GM23338 (cell line): ENCODE measurements at regions not wholly inside any gene's neighbourhood (a gene's known extent, or its start where the extent isn't known, plus 50 kb on each side); places are given as distances from the start of the nearest gene placed in this dataset.
"Not testable (repeated sequence)": the region's sequence is repeated elsewhere in the genome, so short reads cannot be mapped to it uniquely, and the experiment has no call there.

Experiments used
- CTCF ChIP-seq, 2 experiments: fragments of 200-600 bp in 1 of 2; sonication (generic) in 1 of 2; conservative IDR thresholded peaks; 2 replicates each; pipeline versions ENCODE4 v1.5.1 to v1.6.1; 2016 to 2017; ENCODE audit warnings: antibody characterized with exemption in 2 of 2, low read depth in 2 of 2, mild to moderate bottlenecking in 2 of 2, moderate library complexity in 1 of 2
- EZH2 ChIP-seq: fragments of 200-600 bp; sonication (generic); IDR thresholded peaks from one replicate; pipeline ENCODE4 v1.8.0; 2017; ENCODE audit warnings: antibody characterized with exemption, mild to moderate bottlenecking, low read depth; ENCODE audit not compliant: unreplicated experiment
- EZH2phosphoT487 ChIP-seq: fragments of 200-600 bp; sonication (generic); IDR thresholded peaks from one replicate; pipeline ENCODE4 v1.8.1; 2018; ENCODE audit warnings: antibody characterized with exemption; ENCODE audit not compliant: unreplicated experiment
- JUNB ChIP-seq: IDR thresholded peaks from one replicate; pipeline ENCODE4 v1.6.1; 2016; ENCODE audit warnings: antibody characterized with exemption; ENCODE audit not compliant: unreplicated experiment
- NANOG ChIP-seq: IDR thresholded peaks from 2 replicates; pipeline ENCODE4 v1.6.1; 2016; ENCODE audit warnings: antibody characterized with exemption, borderline replicate concordance
- POLR2AphosphoS5 ChIP-seq: IDR thresholded peaks from 2 replicates; pipeline ENCODE4 v1.6.1; 2016; ENCODE audit warnings: antibody characterized with exemption, low read depth
- REST ChIP-seq: IDR thresholded peaks from one replicate; pipeline ENCODE4 v1.6.1; 2018; ENCODE audit warnings: antibody characterized with exemption; ENCODE audit not compliant: unreplicated experiment

- not testable (repeated sequence) for TF ChIP-seq CTCF (conservative IDR thresholded peaks at IDR 0.05; ENCODE audit: low read depth in 2 of 2); REST; POLR2AphosphoS5; JUNB; EZH2; EZH2phosphoT487; NANOG
Observed at GRCh38 chr6:44760116-44760515, 372.6 kb downstream of the CDC5L start.
